ENCODE measurements at regions not wholly inside any gene's neighbourhood (a gene's known extent, or its start where the extent isn't known, plus 50 kb on each side); places are given as distances from the start of the nearest gene placed in this dataset.

DNA sequence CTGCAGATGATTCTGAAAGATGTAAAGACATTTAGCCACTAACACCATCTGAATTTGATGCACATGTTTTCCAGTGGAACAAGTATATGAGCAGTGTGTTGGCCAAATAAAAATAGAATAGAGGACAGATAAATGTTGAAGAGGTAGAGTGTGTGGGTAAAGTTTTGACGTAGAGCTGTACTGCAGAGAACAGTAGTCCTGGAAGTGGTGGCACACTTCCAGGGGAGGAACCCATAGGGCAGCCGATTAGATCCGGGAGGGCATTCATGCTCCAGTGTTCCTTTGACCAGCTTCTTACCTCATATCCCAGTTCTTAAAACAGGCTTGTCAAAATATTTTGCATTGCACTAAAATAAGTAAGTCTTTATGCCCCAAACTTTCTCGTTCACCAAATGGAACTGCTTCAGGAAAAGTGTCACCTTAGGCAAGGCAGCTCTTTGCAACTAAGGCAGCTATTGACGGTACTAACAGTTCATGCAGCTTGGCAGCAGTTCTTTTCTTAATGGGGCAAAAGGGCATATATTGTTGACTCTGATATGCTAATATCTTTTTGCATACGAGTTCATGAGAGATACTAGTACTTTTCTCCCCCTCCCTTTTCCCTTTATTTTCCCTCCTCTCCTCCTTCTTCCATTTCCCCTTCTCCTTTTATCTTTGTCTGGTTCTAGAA lies 429.3 kb upstream of the AZI2 start:
- TF ChIP-seq GATA3 (IDR thresholded peaks at IDR 0.05; ENCODE audit: low read depth, low read length) (no peak), GATA2 (IDR thresholded peaks at IDR 0.05; ENCODE audit: low read depth, low read length) (no peak)

Measured in SH-SY5Y (cell line).